Gastroesophageal sphincter (tissue), 3 donors: ENCODE measurements at regions not wholly inside any gene's neighbourhood (a gene's known extent, or its start where the extent isn't known, plus 50 kb on each side); places are given as distances from the start of the nearest gene placed in this dataset.

Source experiments
- EP300 ChIP-seq: sonication (generic); formaldehyde crosslinking; IDR thresholded peaks from one replicate; pipeline ENCODE4 v1.6.1; 2017; ENCODE audit warnings: antibody characterized with exemption, mild to moderate bottlenecking
- POLR2A ChIP-seq, 2 donors: fragments of 450-650 bp; IDR thresholded peaks; one replicate each; pipeline ENCODE4 v1.6.1; 2017; ENCODE audit warnings: antibody characterized with exemption in 2 of 2, mild to moderate bottlenecking in 2 of 2, moderate library complexity in 1 of 2
- TF ChIP-seq, protein P1 (sequence below), 4 experiments: fragments of 200-600 bp in 2 of 4; fragments of 450-650 bp in 2 of 4; sonication (generic) in 1 of 4; IDR thresholded peaks; one replicate each; pipeline ENCODE4 v1.5.1; 2017 to 2019; ENCODE audit warnings: antibody characterized with exemption in 4 of 4, mild to moderate bottlenecking in 2 of 4, moderate library complexity in 2 of 4

DNA sequence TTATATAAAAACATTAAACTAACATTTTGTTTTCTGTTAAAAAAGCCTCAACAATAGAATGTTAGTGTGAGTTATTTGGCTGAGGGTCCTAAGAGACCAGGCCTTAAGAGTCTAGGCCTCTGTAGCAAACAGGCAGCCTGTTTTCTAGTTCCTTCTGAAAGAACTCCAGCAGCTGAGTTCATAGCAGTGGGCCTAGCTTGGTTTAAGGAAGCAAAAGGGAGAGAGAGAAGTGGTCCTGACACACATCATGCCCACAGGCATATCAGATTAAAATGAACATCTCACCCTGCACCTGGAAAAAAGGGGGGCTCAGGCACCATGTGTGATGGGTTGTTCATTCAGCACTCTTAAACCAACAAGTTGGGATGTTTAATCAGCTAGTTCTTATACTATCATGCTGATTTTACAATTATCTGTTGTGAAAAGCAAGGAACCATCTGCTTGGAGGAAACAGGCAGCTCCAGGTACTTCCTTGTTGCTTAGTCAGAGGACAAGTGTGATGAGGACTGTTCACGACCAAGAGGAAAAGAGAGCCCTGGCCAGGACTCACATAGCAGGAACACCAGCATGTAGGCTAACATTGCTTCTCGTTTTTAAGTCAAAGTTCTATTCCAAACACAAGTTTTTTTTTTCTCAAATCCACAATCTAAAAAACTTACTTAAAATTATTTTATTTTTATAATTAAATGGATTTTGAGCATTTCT lies 81.3 kb upstream of the FRY start:
- TF ChIP-seq, protein P1, sequence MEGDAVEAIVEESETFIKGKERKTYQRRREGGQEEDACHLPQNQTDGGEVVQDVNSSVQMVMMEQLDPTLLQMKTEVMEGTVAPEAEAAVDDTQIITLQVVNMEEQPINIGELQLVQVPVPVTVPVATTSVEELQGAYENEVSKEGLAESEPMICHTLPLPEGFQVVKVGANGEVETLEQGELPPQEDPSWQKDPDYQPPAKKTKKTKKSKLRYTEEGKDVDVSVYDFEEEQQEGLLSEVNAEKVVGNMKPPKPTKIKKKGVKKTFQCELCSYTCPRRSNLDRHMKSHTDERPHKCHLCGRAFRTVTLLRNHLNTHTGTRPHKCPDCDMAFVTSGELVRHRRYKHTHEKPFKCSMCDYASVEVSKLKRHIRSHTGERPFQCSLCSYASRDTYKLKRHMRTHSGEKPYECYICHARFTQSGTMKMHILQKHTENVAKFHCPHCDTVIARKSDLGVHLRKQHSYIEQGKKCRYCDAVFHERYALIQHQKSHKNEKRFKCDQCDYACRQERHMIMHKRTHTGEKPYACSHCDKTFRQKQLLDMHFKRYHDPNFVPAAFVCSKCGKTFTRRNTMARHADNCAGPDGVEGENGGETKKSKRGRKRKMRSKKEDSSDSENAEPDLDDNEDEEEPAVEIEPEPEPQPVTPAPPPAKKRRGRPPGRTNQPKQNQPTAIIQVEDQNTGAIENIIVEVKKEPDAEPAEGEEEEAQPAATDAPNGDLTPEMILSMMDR (IDR thresholded peaks at IDR 0.05), result no peak
- TF ChIP-seq POLR2A (IDR thresholded peaks at IDR 0.05), result no peak
- TF ChIP-seq EP300, result no peak
